Smooth muscle cell (in vitro differentiated cells): ENCODE measurements at regions not wholly inside any gene's neighbourhood (a gene's known extent, or its start where the extent isn't known, plus 50 kb on each side); places are given as distances from the start of the nearest gene placed in this dataset.

ENCODE experiments used
- DNase-seq: peaks from one replicate; lab custom pipeline; 2025; ENCODE audit not compliant: unreplicated experiment; lab: John Stamatoyannopoulos, UW
- H2AFZ ChIP-seq: fragments of 200-600 bp; sonication (generic); 2 replicates; pipeline ENCODE4 v1.6.0; 2016; ENCODE audit warnings: antibody characterized with exemption, low read depth, mild to moderate bottlenecking
- H3F3A ChIP-seq: fragments of 200-600 bp; sonication (generic); 2 replicates; pipeline ENCODE4 v1.6.0; 2017; ENCODE audit warnings: antibody characterized with exemption, low read depth
- H3K27ac ChIP-seq: fragments of 200-600 bp; sonication (generic); 2 replicates; pipeline ENCODE4 v1.5.1; 2016; ENCODE audit warnings: low read depth, mild to moderate bottlenecking
- H3K27me3 ChIP-seq: fragments of 200-600 bp; sonication (generic); 2 replicates; pipeline ENCODE4 v1.6.1; 2016; ENCODE audit warnings: low read depth, mild to moderate bottlenecking
- H3K36me3 ChIP-seq: fragments of 200-600 bp; sonication (generic); 2 replicates; pipeline ENCODE4 v1.5.1; 2016; ENCODE audit warnings: low read depth
- H3K4me1 ChIP-seq: fragments of 200-600 bp; sonication (generic); 2 replicates; pipeline ENCODE4 v1.5.1; 2016; ENCODE audit warnings: low read depth
- H3K4me2 ChIP-seq: fragments of 200-600 bp; sonication (generic); 2 replicates; pipeline ENCODE4 v1.6.0; 2016; ENCODE audit warnings: mild to moderate bottlenecking
- H3K4me3 ChIP-seq: fragments of 200-600 bp; sonication (generic); 2 replicates; pipeline ENCODE4 v1.5.1; 2016; ENCODE audit warnings: mild to moderate bottlenecking
- H3K79me2 ChIP-seq: fragments of 200-600 bp; sonication (generic); 2 replicates; pipeline ENCODE4 v1.6.0; 2016; ENCODE audit warnings: low read depth, mild to moderate bottlenecking
- H3K9ac ChIP-seq: fragments of 200-600 bp; sonication (generic); 2 replicates; pipeline ENCODE4 v1.6.0; 2016; ENCODE audit warnings: low read depth
- H3K9me3 ChIP-seq: fragments of 200-600 bp; sonication (generic); replicated peaks from 2 replicates; pipeline ENCODE4 v1.5.1; 2016; ENCODE audit warnings: low read depth
- H4K20me1 ChIP-seq: fragments of 200-600 bp; sonication (generic); 2 replicates; pipeline ENCODE4 v1.6.0; 2016; ENCODE audit warnings: low read depth
- CTCF ChIP-seq: fragments of 200-600 bp; sonication (generic); IDR thresholded peaks from 2 replicates; pipeline ENCODE4 v1.5.1; 2017; ENCODE audit warnings: borderline replicate concordance, mild to moderate bottlenecking, antibody characterized with exemption; ENCODE audit not compliant: insufficient read depth, poor library complexity, severe bottlenecking
- WGBS: methylation state at CpG from one replicate; pipeline ENCODE4 v1.1.7; 2016; ENCODE audit warnings: low lambda C conversion rate; 5-methylcytosine and 5-hydroxymethylcytosine counted together

GRCh38 chr10:60710041-60710440 lies 68.2 kb upstream of the CDK1 start:
- TF ChIP-seq CTCF: no peak
- Histone ChIP-seq H3K4me3 (no peak overlapping the region), H3K4me1 (no peaks in the 10 kb centered on the region), H3K4me2 (no peak overlapping the region), H3K36me3 (no peaks in the 10 kb centered on the region), H3K27ac (no peak overlapping the region), H3K27me3 (no peaks in the 10 kb centered on the region), H2AFZ (no peak overlapping the region), H3F3A (no peaks in the 10 kb centered on the region), H3K9me3 (no peaks in the 10 kb centered on the region), H4K20me1 (no peaks in the 10 kb centered on the region), H3K9ac (no peak overlapping the region), H3K79me2 (peaks cover 61% of the 10 kb centered on the region)
- no peak for DNase-seq
- 95% methylated on average over 1 of the region's 1 CpG for WGBS

GRCh38 chr10:60708666-60709065 lies 69.6 kb upstream of the CDK1 start:
- H3K36me3 ChIP-seq: no peaks in the 10 kb centered on the region
- no peak overlapping the region for H3K27ac ChIP-seq
- H3K9me3 ChIP-seq: no peaks in the 10 kb centered on the region
- H3K79me2 ChIP-seq: peaks cover 66% of the 10 kb centered on the region
- H3K4me1 ChIP-seq: no peaks in the 10 kb centered on the region
- H3K9ac ChIP-seq: no peak overlapping the region
- no peaks in the 10 kb centered on the region for H4K20me1 ChIP-seq
- DNase-seq: no peak
- no peaks in the 10 kb centered on the region for H3K27me3 ChIP-seq
- no peak overlapping the region for H3K4me3 ChIP-seq
- H3K4me2 ChIP-seq: no peak overlapping the region
- WGBS: 33% methylated on average over 1 of the region's 1 CpG
- H2AFZ ChIP-seq: no peak overlapping the region
- TF ChIP-seq CTCF: no peak
- no peaks in the 10 kb centered on the region for H3F3A ChIP-seq

GRCh38 chr10:60707841-60708240 lies 70.4 kb upstream of the CDK1 start:
- Histone ChIP-seq H3K9me3 (no peaks in the 10 kb centered on the region), H3K4me3 (no peak overlapping the region), H3K27me3 (no peaks in the 10 kb centered on the region), H2AFZ (no peak overlapping the region), H3K9ac (no peak overlapping the region), H3K4me1 (no peaks in the 10 kb centered on the region), H3K4me2 (no peak overlapping the region), H3K79me2 (peaks cover 65% of the 10 kb centered on the region), H3K27ac (no peak overlapping the region), H3F3A (no peaks in the 10 kb centered on the region), H4K20me1 (no peaks in the 10 kb centered on the region), H3K36me3 (no peaks in the 10 kb centered on the region)
- no peak for DNase-seq
- TF ChIP-seq CTCF: no peak
- 91% methylated on average over 4 of the region's 4 CpGs for WGBS

GRCh38 chr10:60706146-60706545 lies 72.1 kb upstream of the CDK1 start:
- Histone ChIP-seq H3K27me3 (no peaks in the 10 kb centered on the region), H3K4me1 (no peaks in the 10 kb centered on the region), H3K79me2 (peaks cover 62% of the 10 kb centered on the region), H3F3A (no peaks in the 10 kb centered on the region), H3K9ac (no peak overlapping the region), H3K9me3 (no peaks in the 10 kb centered on the region), H2AFZ (no peak overlapping the region), H3K27ac (no peak overlapping the region), H3K4me3 (no peak overlapping the region), H3K4me2 (no peak overlapping the region), H4K20me1 (no peaks in the 10 kb centered on the region), H3K36me3 (no peaks in the 10 kb centered on the region)
- no peak for TF ChIP-seq CTCF
- DNase-seq: no peak
- 94% methylated on average over 1 of the region's 1 CpG for WGBS
